Ishikawa (cell line): ENCODE measurements at regions not wholly inside any gene's neighbourhood (a gene's known extent, or its start where the extent isn't known, plus 50 kb on each side); places are given as distances from the start of the nearest gene placed in this dataset.

ENCODE experiments used
- CREB1 ChIP-seq: IDR thresholded peaks from 2 replicates; pipeline ENCODE4 v1.6.1; 2012; ENCODE audit warnings: low read depth
- EGR1 ChIP-seq: IDR thresholded peaks from 2 replicates; pipeline ENCODE4 v1.6.1; 2012
- EP300 ChIP-seq: IDR thresholded peaks from 2 replicates; pipeline ENCODE4 v1.6.1; 2012; ENCODE audit warnings: borderline replicate concordance
- MAX ChIP-seq: IDR thresholded peaks from 2 replicates; pipeline ENCODE4 v1.6.1; 2012
- REST ChIP-seq: IDR thresholded peaks from 2 replicates; pipeline ENCODE4 v1.6.1; 2012; ENCODE audit warnings: low read depth, mild to moderate bottlenecking
- TAF1 ChIP-seq: IDR thresholded peaks from 2 replicates; pipeline ENCODE4 v1.6.1; 2012; ENCODE audit warnings: low read depth, mild to moderate bottlenecking
- TEAD4 ChIP-seq: IDR thresholded peaks from 2 replicates; pipeline ENCODE4 v1.6.1; 2012
- YY1 ChIP-seq: IDR thresholded peaks from 2 replicates; pipeline ENCODE4 v1.6.1; 2012; ENCODE audit warnings: low read depth

- no peak for TF ChIP-seq TAF1
- no peak for TF ChIP-seq YY1
- no peak for TF ChIP-seq EP300
- no peak for TF ChIP-seq TEAD4
- no peak for TF ChIP-seq EGR1
- no peak for TF ChIP-seq MAX
- TF ChIP-seq CREB1 = no peak
- no peak for TF ChIP-seq REST
Observed at GRCh38 chr4:149031399-149031798, 589.2 kb upstream of the NR3C2 start.
